ENCODE measurements at regions not wholly inside any gene's neighbourhood (a gene's known extent, or its start where the extent isn't known, plus 50 kb on each side); places are given as distances from the start of the nearest gene placed in this dataset.

GRCh38 chr20:12750221-12750620, 258.6 kb upstream of the SPTLC3 start:
- TF ChIP-seq EZH2 (IDR thresholded peaks at IDR 0.05; ENCODE audit: insufficient read depth, low read length): no peak
- TF ChIP-seq, protein P1, sequence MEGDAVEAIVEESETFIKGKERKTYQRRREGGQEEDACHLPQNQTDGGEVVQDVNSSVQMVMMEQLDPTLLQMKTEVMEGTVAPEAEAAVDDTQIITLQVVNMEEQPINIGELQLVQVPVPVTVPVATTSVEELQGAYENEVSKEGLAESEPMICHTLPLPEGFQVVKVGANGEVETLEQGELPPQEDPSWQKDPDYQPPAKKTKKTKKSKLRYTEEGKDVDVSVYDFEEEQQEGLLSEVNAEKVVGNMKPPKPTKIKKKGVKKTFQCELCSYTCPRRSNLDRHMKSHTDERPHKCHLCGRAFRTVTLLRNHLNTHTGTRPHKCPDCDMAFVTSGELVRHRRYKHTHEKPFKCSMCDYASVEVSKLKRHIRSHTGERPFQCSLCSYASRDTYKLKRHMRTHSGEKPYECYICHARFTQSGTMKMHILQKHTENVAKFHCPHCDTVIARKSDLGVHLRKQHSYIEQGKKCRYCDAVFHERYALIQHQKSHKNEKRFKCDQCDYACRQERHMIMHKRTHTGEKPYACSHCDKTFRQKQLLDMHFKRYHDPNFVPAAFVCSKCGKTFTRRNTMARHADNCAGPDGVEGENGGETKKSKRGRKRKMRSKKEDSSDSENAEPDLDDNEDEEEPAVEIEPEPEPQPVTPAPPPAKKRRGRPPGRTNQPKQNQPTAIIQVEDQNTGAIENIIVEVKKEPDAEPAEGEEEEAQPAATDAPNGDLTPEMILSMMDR (IDR thresholded peaks at IDR 0.05; ENCODE audit: insufficient read depth, low read depth, low read length): no peak
